LNCAP (cell line): ENCODE measurements at regions not wholly inside any gene's neighbourhood (a gene's known extent, or its start where the extent isn't known, plus 50 kb on each side); places are given as distances from the start of the nearest gene placed in this dataset.

ENCODE experiments used
- TF ChIP-seq, protein P1 (sequence below): fragments of 450-650 bp; IDR thresholded peaks from 2 replicates; pipeline ENCODE4 v1.5.1; 2017; ENCODE audit warnings: mild to moderate bottlenecking

DNA sequence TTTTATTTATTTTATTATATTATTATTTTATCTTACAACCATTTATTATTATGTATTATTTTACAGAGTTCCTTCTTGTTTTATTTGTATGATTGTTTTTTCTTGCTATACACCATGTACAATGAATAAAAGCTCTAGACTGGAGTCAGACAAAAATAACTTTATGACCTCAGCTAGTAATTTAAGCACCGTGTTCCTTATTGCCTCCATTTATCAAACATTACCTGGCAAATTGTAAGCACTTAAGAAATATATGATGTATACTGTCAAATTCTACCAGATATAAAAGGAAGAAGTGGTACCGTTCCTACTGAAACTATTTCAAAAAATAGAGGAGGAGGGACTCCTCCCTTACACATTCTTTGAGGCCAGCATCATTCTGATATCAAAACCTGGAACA, 326.9 kb upstream of the NECTIN3 start:
- TF ChIP-seq, protein P1, sequence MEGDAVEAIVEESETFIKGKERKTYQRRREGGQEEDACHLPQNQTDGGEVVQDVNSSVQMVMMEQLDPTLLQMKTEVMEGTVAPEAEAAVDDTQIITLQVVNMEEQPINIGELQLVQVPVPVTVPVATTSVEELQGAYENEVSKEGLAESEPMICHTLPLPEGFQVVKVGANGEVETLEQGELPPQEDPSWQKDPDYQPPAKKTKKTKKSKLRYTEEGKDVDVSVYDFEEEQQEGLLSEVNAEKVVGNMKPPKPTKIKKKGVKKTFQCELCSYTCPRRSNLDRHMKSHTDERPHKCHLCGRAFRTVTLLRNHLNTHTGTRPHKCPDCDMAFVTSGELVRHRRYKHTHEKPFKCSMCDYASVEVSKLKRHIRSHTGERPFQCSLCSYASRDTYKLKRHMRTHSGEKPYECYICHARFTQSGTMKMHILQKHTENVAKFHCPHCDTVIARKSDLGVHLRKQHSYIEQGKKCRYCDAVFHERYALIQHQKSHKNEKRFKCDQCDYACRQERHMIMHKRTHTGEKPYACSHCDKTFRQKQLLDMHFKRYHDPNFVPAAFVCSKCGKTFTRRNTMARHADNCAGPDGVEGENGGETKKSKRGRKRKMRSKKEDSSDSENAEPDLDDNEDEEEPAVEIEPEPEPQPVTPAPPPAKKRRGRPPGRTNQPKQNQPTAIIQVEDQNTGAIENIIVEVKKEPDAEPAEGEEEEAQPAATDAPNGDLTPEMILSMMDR, result no peak

- TF ChIP-seq, protein P1, result no peak
Measured at GRCh38 chr3:110749006-110749405, 322.6 kb upstream of the NECTIN3 start.

DNA sequence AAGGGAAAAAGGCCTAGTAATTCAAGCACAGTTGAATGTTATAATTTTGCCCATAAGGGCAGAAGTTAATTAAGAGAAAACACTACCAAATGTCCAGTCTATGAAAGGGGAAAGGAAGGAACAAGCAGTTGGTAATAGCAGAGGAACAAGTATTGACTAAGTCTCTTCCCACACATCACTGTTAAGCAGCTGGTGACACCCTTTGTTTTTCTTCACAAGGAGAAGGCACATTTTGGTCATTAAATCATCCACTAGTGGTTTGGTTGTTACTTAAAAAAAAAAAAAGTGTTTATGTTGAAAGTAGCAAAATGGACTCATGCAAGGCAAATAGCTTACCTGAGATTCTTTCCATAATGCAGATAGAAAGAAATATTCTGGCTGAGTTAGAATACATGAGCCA, 321.4 kb upstream of the NECTIN3 start:
- TF ChIP-seq, protein P1, result no peak

- TF ChIP-seq, protein P1, result no peak
Measured at GRCh38 chr3:110752307-110752706, 319.3 kb upstream of the NECTIN3 start.

GRCh38 chr3:110753516-110753915, 318.1 kb upstream of the NECTIN3 start:
- TF ChIP-seq, protein P1, result no peak

DNA sequence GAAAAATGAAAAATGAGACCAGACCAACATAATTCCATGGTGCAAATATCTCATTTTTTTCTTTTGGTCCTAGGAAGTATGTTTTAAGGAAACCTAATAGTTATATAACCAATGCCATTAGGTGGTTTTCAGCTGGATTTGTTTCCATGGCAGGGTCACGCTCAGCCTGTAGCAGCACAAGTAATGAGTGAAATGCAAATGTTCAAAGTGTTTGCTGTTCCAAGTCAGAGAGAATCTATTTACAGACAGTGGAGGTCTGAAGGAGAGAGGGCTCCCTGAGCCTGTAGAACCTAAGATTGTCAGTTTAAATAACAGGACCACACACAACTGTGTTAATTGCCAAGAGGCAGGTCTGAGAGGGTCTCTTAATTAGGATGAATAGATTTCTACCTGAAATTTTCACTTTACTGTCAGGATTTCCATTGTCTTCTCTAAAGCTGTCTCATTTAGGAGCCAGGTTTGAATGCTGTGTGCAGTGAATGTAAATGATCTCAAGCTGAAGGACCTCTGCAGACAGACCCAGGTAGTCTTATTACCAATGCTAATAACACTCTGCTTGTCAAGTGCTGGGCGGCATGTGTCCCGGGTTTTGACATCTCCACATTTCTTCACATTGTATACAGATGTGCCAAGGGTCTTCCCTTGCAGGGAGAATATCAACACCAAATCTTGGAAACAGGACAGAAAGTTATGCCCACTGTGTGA, 317.3 kb upstream of the NECTIN3 start:
- TF ChIP-seq, protein P1, result no peak

GRCh38 chr3:110755345-110755744, 316.3 kb upstream of the NECTIN3 start:
- TF ChIP-seq, protein P1, result no peak

GRCh38 chr3:110756705-110757104, 314.9 kb upstream of the NECTIN3 start:
- TF ChIP-seq, protein P1, result no peak
